NCI-H1092 treated with DMSO at 0.1 percent for 48 hours (cell line): ENCODE measurements at regions not wholly inside any gene's neighbourhood (a gene's known extent, or its start where the extent isn't known, plus 50 kb on each side); places are given as distances from the start of the nearest gene placed in this dataset.
"Not testable (repeated sequence)": the region's sequence is repeated elsewhere in the genome, so short reads cannot be mapped to it uniquely, and the experiment has no call there.

ENCODE experiments used
- DNase-seq: peaks from one replicate; lab custom pipeline; 2025; lab: John Stamatoyannopoulos, UW

GRCh38 chr2:144617171-144617570 is 97.3 kb upstream of the ZEB2 start:
- not testable (repeated sequence) for DNase-seq

GRCh38 chr2:144615866-144616565 is 96.1 kb upstream of the ZEB2 start:
- DNase-seq = no peak

- no peak for DNase-seq
These were observed 88.1 kb upstream of the ZEB2 start for GRCh38 chr2:144607891-144608521.

GRCh38 chr2:144607099-144607498 is 87.2 kb upstream of the ZEB2 start:
- no peak for DNase-seq

- no peak for DNase-seq
These were observed 86.7 kb upstream of the ZEB2 start for GRCh38 chr2:144606466-144607095.

- no peak for DNase-seq
These were observed 85.4 kb upstream of the ZEB2 start for GRCh38 chr2:144605231-144605840.

GRCh38 chr2:144603334-144603733 is 83.4 kb upstream of the ZEB2 start:
- no peak for DNase-seq

- DNase-seq = no peak
These were observed 79.0 kb upstream of the ZEB2 start for GRCh38 chr2:144598906-144599305.

GRCh38 chr2:144597894-144598593 is 78.1 kb upstream of the ZEB2 start:
- DNase-seq = no peak

- no peak for DNase-seq
These were observed 77.5 kb upstream of the ZEB2 start for GRCh38 chr2:144597388-144597787.

GRCh38 chr2:144596073-144596871 is 76.4 kb upstream of the ZEB2 start:
- DNase-seq = no peak

- DNase-seq = no peak
These were observed 75.8 kb upstream of the ZEB2 start for GRCh38 chr2:144595686-144596072.

GRCh38 chr2:144595279-144595678 is 75.4 kb upstream of the ZEB2 start:
- DNase-seq = no peak

- no peak for DNase-seq
These were observed 73.9 kb upstream of the ZEB2 start for GRCh38 chr2:144593803-144594202.

GRCh38 chr2:144592500-144593256 is 72.8 kb upstream of the ZEB2 start:
- DNase-seq = no peak

- DNase-seq = no peak
These were observed 67.4 kb upstream of the ZEB2 start for GRCh38 chr2:144587306-144587705.

- DNase-seq = no peak
These were observed 66.6 kb upstream of the ZEB2 start for GRCh38 chr2:144586476-144586875.

GRCh38 chr2:144583741-144584453 is 64.0 kb upstream of the ZEB2 start:
- DNase-seq = no peak

GRCh38 chr2:144583381-144583729 is 63.4 kb upstream of the ZEB2 start:
- no peak for DNase-seq
